ENCODE measurements at regions not wholly inside any gene's neighbourhood (a gene's known extent, or its start where the extent isn't known, plus 50 kb on each side); places are given as distances from the start of the nearest gene placed in this dataset.

DNA sequence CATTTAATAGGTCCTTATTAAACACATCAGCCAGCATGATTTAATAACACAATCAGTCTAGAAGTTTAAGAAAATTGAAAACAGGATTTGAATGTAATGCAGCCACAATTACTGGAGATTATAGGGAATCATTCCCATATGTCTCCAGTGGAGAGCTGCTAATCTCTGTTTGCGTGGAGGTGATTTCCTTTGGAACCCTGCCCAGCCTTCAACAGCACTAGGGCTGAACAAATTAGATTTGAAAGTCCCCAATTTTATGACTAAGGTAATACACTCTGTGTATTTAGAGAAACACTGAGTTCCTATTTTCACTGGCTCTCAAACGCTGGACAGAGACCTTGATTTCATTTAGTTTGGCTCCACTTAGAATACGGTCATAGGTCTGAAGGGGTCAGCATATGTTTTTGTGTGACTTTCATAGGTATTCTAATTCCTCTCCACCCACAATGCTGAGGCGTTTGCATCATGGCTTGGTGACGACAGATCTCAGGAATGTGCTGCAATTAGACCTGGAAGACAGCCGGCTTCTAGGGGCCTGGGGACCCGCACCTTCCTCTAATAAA lies 508.3 kb downstream of the EBF1 start:
- no peak overlapping the region for H3K4me3 ChIP-seq (replicated peaks in 1 of 3; ENCODE audit: insufficient read depth in 1 of 3, low read depth in 2 of 3, low read length in 3 of 3)
- H3K9me3 ChIP-seq (ENCODE audit: low read length): peaks cover 15% of the 10 kb centered on the region
- no peaks in the 10 kb centered on the region for H3K36me3 ChIP-seq (replicated peaks in 1 of 2; ENCODE audit: control insufficient read depth in 1 of 2, insufficient read depth in 2 of 2, low read length in 2 of 2)
- FAIRE-seq (no peak), DNase-seq (ENCODE audit: low spot score) (no peak), ATAC-seq (no peak)
- ChIA-PET POLR2A (no interaction called here), CTCF (ENCODE audit: low intra/inter-chr PET ratio, low total read pairs) (no interaction called here)
- no peak for TF ChIP-seq NKX3-1 (CRISPR knock-in tag; IDR thresholded peaks at IDR 0.05)
- TF ChIP-seq, protein P1, sequence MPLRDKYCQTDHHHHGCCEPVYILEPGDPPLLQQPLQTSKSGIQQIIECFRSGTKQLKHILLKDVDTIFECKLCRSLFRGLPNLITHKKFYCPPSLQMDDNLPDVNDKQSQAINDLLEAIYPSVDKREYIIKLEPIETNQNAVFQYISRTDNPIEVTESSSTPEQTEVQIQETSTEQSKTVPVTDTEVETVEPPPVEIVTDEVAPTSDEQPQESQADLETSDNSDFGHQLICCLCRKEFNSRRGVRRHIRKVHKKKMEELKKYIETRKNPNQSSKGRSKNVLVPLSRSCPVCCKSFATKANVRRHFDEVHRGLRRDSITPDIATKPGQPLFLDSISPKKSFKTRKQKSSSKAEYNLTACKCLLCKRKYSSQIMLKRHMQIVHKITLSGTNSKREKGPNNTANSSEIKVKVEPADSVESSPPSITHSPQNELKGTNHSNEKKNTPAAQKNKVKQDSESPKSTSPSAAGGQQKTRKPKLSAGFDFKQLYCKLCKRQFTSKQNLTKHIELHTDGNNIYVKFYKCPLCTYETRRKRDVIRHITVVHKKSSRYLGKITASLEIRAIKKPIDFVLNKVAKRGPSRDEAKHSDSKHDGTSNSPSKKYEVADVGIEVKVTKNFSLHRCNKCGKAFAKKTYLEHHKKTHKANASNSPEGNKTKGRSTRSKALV (CRISPR knock-in tag; IDR thresholded peaks at IDR 0.05): no peak
- TF ChIP-seq, protein P2, sequence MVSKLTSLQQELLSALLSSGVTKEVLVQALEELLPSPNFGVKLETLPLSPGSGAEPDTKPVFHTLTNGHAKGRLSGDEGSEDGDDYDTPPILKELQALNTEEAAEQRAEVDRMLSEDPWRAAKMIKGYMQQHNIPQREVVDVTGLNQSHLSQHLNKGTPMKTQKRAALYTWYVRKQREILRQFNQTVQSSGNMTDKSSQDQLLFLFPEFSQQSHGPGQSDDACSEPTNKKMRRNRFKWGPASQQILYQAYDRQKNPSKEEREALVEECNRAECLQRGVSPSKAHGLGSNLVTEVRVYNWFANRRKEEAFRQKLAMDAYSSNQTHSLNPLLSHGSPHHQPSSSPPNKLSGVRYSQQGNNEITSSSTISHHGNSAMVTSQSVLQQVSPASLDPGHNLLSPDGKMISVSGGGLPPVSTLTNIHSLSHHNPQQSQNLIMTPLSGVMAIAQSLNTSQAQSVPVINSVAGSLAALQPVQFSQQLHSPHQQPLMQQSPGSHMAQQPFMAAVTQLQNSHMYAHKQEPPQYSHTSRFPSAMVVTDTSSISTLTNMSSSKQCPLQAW (CRISPR knock-in tag; IDR thresholded peaks at IDR 0.05): no peak
- TF ChIP-seq, protein P3, sequence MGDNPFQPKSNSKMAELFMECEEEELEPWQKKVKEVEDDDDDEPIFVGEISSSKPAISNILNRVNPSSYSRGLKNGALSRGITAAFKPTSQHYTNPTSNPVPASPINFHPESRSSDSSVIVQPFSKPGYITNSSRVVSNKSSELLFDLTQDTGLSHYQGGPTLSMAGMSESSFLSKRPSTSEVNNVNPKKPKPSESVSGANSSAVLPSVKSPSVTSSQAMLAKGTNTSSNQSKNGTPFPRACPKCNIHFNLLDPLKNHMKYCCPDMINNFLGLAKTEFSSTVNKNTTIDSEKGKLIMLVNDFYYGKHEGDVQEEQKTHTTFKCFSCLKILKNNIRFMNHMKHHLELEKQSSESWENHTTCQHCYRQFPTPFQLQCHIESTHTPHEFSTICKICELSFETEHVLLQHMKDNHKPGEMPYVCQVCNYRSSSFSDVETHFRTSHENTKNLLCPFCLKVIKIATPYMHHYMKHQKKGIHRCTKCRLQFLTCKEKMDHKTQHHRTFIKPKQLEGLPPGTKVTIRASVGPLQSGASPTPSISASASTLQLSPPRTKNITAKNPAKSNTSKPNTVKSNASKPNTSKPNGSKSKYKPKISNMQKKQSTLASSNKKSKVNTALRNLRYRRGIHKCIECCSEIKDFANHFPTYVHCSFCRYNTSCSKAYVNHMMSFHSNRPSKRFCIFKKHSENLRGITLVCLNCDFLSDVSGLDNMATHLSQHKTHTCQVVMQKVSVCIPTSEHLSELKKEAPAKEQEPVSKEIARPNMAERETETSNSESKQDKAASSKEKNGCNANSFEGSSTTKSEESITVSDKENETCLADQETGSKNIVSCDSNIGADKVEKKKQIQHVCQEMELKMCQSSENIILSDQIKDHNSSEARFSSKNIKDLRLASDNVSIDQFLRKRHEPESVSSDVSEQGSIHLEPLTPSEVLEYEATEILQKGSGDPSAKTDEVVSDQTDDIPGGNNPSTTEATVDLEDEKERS (CRISPR knock-in tag; IDR thresholded peaks at IDR 0.05): no peak
- TF ChIP-seq ZNF451 (CRISPR knock-in tag; IDR thresholded peaks at IDR 0.05): no peak
- TF ChIP-seq ZNF776 (CRISPR knock-in tag; IDR thresholded peaks at IDR 0.05): no peak
- no peak for TF ChIP-seq ZNF720 (CRISPR knock-in tag; IDR thresholded peaks at IDR 0.05)
- TF ChIP-seq, protein P4, sequence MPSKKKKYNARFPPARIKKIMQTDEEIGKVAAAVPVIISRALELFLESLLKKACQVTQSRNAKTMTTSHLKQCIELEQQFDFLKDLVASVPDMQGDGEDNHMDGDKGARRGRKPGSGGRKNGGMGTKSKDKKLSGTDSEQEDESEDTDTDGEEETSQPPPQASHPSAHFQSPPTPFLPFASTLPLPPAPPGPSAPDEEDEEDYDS (CRISPR knock-in tag; IDR thresholded peaks at IDR 0.05): no peak
- no peak for TF ChIP-seq ZNF207 (IDR thresholded peaks at IDR 0.05; ENCODE audit: borderline replicate concordance)
- TF ChIP-seq ZNF264 (CRISPR knock-in tag; IDR thresholded peaks at IDR 0.05): no peak
- 25% methylated on average over 7 of the region's 7 CpGs for WGBS (ENCODE audit: low lambda C conversion rate)
- no peak overlapping the region for H2AFZ ChIP-seq (ENCODE audit: low read length)
- no peaks in the 10 kb centered on the region for H3K4me1 ChIP-seq (ENCODE audit: insufficient read depth, low read length)
- H3K79me2 ChIP-seq (ENCODE audit: insufficient read depth, low read length): no peaks in the 10 kb centered on the region
- BruUV-seq (replicated peaks): no TSS peak
- no peaks in the 10 kb centered on the region for H3K27me3 ChIP-seq (ENCODE audit: control insufficient read depth in 1 of 2, insufficient read depth in 2 of 2, low read length in 2 of 2)
- H3K27ac ChIP-seq (ENCODE audit: extremely low read length, insufficient read depth, low read length): no peak overlapping the region
- no peak overlapping the region for H3K9ac ChIP-seq (ENCODE audit: insufficient read depth, low read depth, low read length)
- no peaks in the 10 kb centered on the region for H4K20me1 ChIP-seq (ENCODE audit: insufficient read depth, low read length)
- H3K4me2 ChIP-seq (ENCODE audit: low read depth, low read length): no peak overlapping the region
- in situ Hi-C loops (cut with HindIII; ENCODE audit: extremely low pct_ligation_motif_present, low pct_unique_long_range_greater_than_20kb): no loop called here
- intact Hi-C loops (cut with micrococcal nuclease; ENCODE audit: unreplicated experiment): no loop called here
